ENCODE measurements at regions not wholly inside any gene's neighbourhood (a gene's known extent, or its start where the extent isn't known, plus 50 kb on each side); places are given as distances from the start of the nearest gene placed in this dataset.

- Histone ChIP-seq H3K27ac (ENCODE audit: low read length) (no peak overlapping the region), H3K9me3 (ENCODE audit: insufficient read depth, low read length) (no peaks in the 10 kb centered on the region), H3K4me2 (ENCODE audit: low read length) (no peak overlapping the region), H3K4me1 (ENCODE audit: low read length) (no peaks in the 10 kb centered on the region), H3K27me3 (ENCODE audit: low read depth, low read length) (no peaks in the 10 kb centered on the region), H4K20me1 (ENCODE audit: insufficient read depth, low read length) (no peaks in the 10 kb centered on the region), H3K9ac (ENCODE audit: low read length) (no peak overlapping the region), H3K4me3 (ENCODE audit: low read length) (no peak overlapping the region), H2AFZ (ENCODE audit: low read depth, low read length) (no peak overlapping the region), H3K36me3 (replicated peaks; ENCODE audit: low read depth, low read length) (peaks cover 5% of the 10 kb centered on the region), H3K79me2 (ENCODE audit: low read length) (no peaks in the 10 kb centered on the region)
- TF ChIP-seq CTCF (IDR thresholded peaks at IDR 0.05; ENCODE audit: low read depth, low read length) (no peak), EZH2phosphoT487 (IDR thresholded peaks at IDR 0.05; ENCODE audit: low read depth) (no peak)
Observed at GRCh38 chr4:132094017-132094416, 1055.1 kb upstream of the PCDH10 start.

- Histone ChIP-seq H4K20me1 (ENCODE audit: insufficient read depth, low read length) (no peaks in the 10 kb centered on the region), H3K36me3 (replicated peaks; ENCODE audit: low read depth, low read length) (peaks cover 8% of the 10 kb centered on the region), H3K4me2 (ENCODE audit: low read length) (no peak overlapping the region), H3K4me1 (ENCODE audit: low read length) (no peaks in the 10 kb centered on the region), H2AFZ (ENCODE audit: low read depth, low read length) (no peak overlapping the region), H3K9ac (ENCODE audit: low read length) (no peak overlapping the region), H3K9me3 (ENCODE audit: insufficient read depth, low read length) (no peaks in the 10 kb centered on the region), H3K79me2 (ENCODE audit: low read length) (peaks cover 4% of the 10 kb centered on the region; the same call in 1 of the 2 replicates), H3K4me3 (ENCODE audit: low read length) (no peak overlapping the region), H3K27me3 (ENCODE audit: low read depth, low read length) (no peaks in the 10 kb centered on the region), H3K27ac (ENCODE audit: low read length) (no peak overlapping the region)
- TF ChIP-seq EZH2phosphoT487 (IDR thresholded peaks at IDR 0.05; ENCODE audit: low read depth): no peak
- TF ChIP-seq CTCF (IDR thresholded peaks at IDR 0.05; ENCODE audit: low read depth, low read length): no peak
Observed at GRCh38 chr4:132097041-132097440, 1052.1 kb upstream of the PCDH10 start.

GRCh38 chr4:132101526-132101925 is 1047.6 kb upstream of the PCDH10 start:
- Histone ChIP-seq H3K4me1 (ENCODE audit: low read length) (no peaks in the 10 kb centered on the region), H3K79me2 (ENCODE audit: low read length) (peaks cover 21% of the 10 kb centered on the region), H2AFZ (ENCODE audit: low read depth, low read length) (no peak overlapping the region), H4K20me1 (ENCODE audit: insufficient read depth, low read length) (no peaks in the 10 kb centered on the region), H3K4me3 (ENCODE audit: low read length) (no peak overlapping the region), H3K27ac (ENCODE audit: low read length) (no peak overlapping the region), H3K36me3 (replicated peaks; ENCODE audit: low read depth, low read length) (peaks cover 21% of the 10 kb centered on the region), H3K9ac (ENCODE audit: low read length) (no peak overlapping the region), H3K9me3 (ENCODE audit: insufficient read depth, low read length) (0 out of 2 replicates have a peak, but pooled peaks cover 3% of the 10 kb centered on the region), H3K27me3 (ENCODE audit: low read depth, low read length) (no peaks in the 10 kb centered on the region), H3K4me2 (ENCODE audit: low read length) (no peak overlapping the region)
- TF ChIP-seq CTCF (IDR thresholded peaks at IDR 0.05; ENCODE audit: low read depth, low read length) (no peak), EZH2phosphoT487 (IDR thresholded peaks at IDR 0.05; ENCODE audit: low read depth) (no peak)

- no peak for TF ChIP-seq EZH2phosphoT487 (IDR thresholded peaks at IDR 0.05; ENCODE audit: low read depth)
- no peak for TF ChIP-seq CTCF (IDR thresholded peaks at IDR 0.05; ENCODE audit: low read depth, low read length)
- Histone ChIP-seq H3K36me3 (replicated peaks; ENCODE audit: low read depth, low read length) (peaks cover 14% of the 10 kb centered on the region), H3K79me2 (ENCODE audit: low read length) (peaks cover 4% of the 10 kb centered on the region; the same call in 1 of the 2 replicates), H3K9ac (ENCODE audit: low read length) (no peak overlapping the region), H4K20me1 (ENCODE audit: insufficient read depth, low read length) (no peaks in the 10 kb centered on the region), H3K4me1 (ENCODE audit: low read length) (no peaks in the 10 kb centered on the region), H3K9me3 (ENCODE audit: insufficient read depth, low read length) (no peaks in the 10 kb centered on the region), H3K4me3 (ENCODE audit: low read length) (no peak overlapping the region), H3K4me2 (ENCODE audit: low read length) (no peak overlapping the region), H3K27me3 (ENCODE audit: low read depth, low read length) (no peaks in the 10 kb centered on the region), H2AFZ (ENCODE audit: low read depth, low read length) (no peak overlapping the region), H3K27ac (ENCODE audit: low read length) (no peak overlapping the region)
Observed at GRCh38 chr4:132108784-132109183, 1040.3 kb upstream of the PCDH10 start.

All from OCI-LY3 (cell line).